Panc1 (cell line): ENCODE measurements at regions not wholly inside any gene's neighbourhood (a gene's known extent, or its start where the extent isn't known, plus 50 kb on each side); places are given as distances from the start of the nearest gene placed in this dataset.

ENCODE experiments used
- ATAC-seq: fragments of 200-7000 bp; cut with Tn5 transposase; 2 replicates; pipeline ENCODE4 v1.9.1; 2020; ENCODE audit warnings: mild to moderate bottlenecking, moderate library complexity
- BruUV-seq: library from RNA; stranded (reverse); fragments of 400-500 nt; replicated peaks from 2 replicates; lab custom pipeline; 2021; lab: Mats Ljungman, UMichigan
- CTCF ChIA-PET: fragments of 300-600 bp; sonication (Branson Sonifier 250); formaldehyde crosslinking; loops from one replicate; lab custom pipeline; 2022; ENCODE audit warnings: antibody characterized with exemption; lab: Charles Lee
- POLR2A ChIA-PET: fragments of 300-600 bp; sonication (Branson Sonifier 250); formaldehyde crosslinking; loops from one replicate; lab custom pipeline; 2022; ENCODE audit warnings: antibody characterized with exemption; lab: Charles Lee
- DNase-seq: peaks from one replicate; pipeline ENCODE4 v3.0.0-alpha.2; 2010; ENCODE audit warnings: low read depth, low spot score
- H3K27ac ChIP-seq: 2 replicates; pipeline ENCODE4 v1.5.1; 2011; ENCODE audit warnings: mild to moderate bottlenecking, low read length, inconsistent platforms
- H3K27me3 ChIP-seq: fragments of 200-500 bp; sonication (Bioruptor generic); 2 replicates; pipeline ENCODE4 v1.6.0; 2014; ENCODE audit warnings: low read length, inconsistent platforms; ENCODE audit not compliant: control insufficient read depth, insufficient read depth
- H3K36me3 ChIP-seq: fragments of 200-500 bp; sonication (Bioruptor generic); 2 replicates; pipeline ENCODE4 v1.5.1; 2014; ENCODE audit warnings: inconsistent platforms, mild to moderate bottlenecking, low read length, moderate library complexity; ENCODE audit not compliant: control insufficient read depth, insufficient read depth
- H3K4me1 ChIP-seq: 2 replicates; pipeline ENCODE4 v1.5.1; 2011; ENCODE audit warnings: inconsistent platforms, mild to moderate bottlenecking, low read length, moderate library complexity; ENCODE audit not compliant: control insufficient read depth, insufficient read depth
- H3K4me3 ChIP-seq, 2 experiments: 2 replicates each; pipeline ENCODE4 v1.5.1; 2011 to 2012; ENCODE audit warnings: low read depth in 2 of 2, low read length in 2 of 2, mild to moderate bottlenecking in 2 of 2, inconsistent platforms in 1 of 2, moderate library complexity in 1 of 2
- H3K9me3 ChIP-seq: fragments of 200-500 bp; sonication (Bioruptor generic); 2 replicates; pipeline ENCODE4 v1.5.1; 2014; ENCODE audit warnings: low read depth, mild to moderate bottlenecking, inconsistent platforms, low read length, moderate library complexity; ENCODE audit not compliant: control insufficient read depth, insufficient read depth
- CTCF ChIP-seq: fragments of 450-650 bp; IDR thresholded peaks from 2 replicates; pipeline ENCODE4 v1.5.1; 2017; ENCODE audit warnings: mild to moderate bottlenecking
- POLR2AphosphoS5 ChIP-seq: IDR thresholded peaks from 2 replicates; pipeline ENCODE4 v1.6.1; 2012; ENCODE audit warnings: mild to moderate bottlenecking, low read depth, low read length, moderate library complexity
- REST ChIP-seq, 2 experiments: IDR thresholded peaks; 2 replicates each; pipeline ENCODE4 v1.6.1; 2011 to 2012; ENCODE audit warnings: low read depth in 2 of 2, control low read depth in 1 of 2, low read length in 1 of 2, mild to moderate bottlenecking in 1 of 2, moderate library complexity in 1 of 2; ENCODE audit not compliant: insufficient read depth in 1 of 2
- SIN3A ChIP-seq: IDR thresholded peaks from 2 replicates; pipeline ENCODE4 v1.6.1; 2012; ENCODE audit warnings: low read depth, mild to moderate bottlenecking, low read length, moderate library complexity, borderline replicate concordance; ENCODE audit not compliant: insufficient read depth
- TCF7L2 ChIP-seq: IDR thresholded peaks from 2 replicates; pipeline ENCODE4 v1.6.1; 2011; ENCODE audit warnings: mild to moderate bottlenecking, low read depth, low read length, inconsistent platforms
- in situ Hi-C: cut with HindIII; loops from 2 replicates; pipeline ENCODE4 v1.10.0; 2016; ENCODE audit warnings: low sequenced_read_pairs, low pct_unique_long_range_greater_than_20kb
- intact Hi-C: fragments of 100-400 bp; cut with micrococcal nuclease; formaldehyde crosslinking; loops from one replicate; pipeline ENCODE4 v1.10.0; 2022; ENCODE audit not compliant: unreplicated experiment

- Histone ChIP-seq H3K27ac (no peak overlapping the region), H3K36me3 (no peaks in the 10 kb centered on the region), H3K4me1 (no peaks in the 10 kb centered on the region), H3K4me3 (no peak overlapping the region), H3K27me3 (no peaks in the 10 kb centered on the region), H3K9me3 (no peaks in the 10 kb centered on the region)
- no TSS peak for BruUV-seq
- intact Hi-C loops (no loop called here), in situ Hi-C loops (no loop called here)
- POLR2A ChIA-PET: interaction anchor here (0.6 kb wide), 1 partner anchor 367 kb away, joined by 4 read pairs; no protein-coding TSS in a partner anchor
- ATAC-seq (no peak), DNase-seq (no peak)
- TF ChIP-seq REST (IDR thresholded peaks at IDR 0.05; ENCODE audit: insufficient read depth in 1 of 2, low read depth in 2 of 2, low read length in 1 of 2): no peak
- no peak for TF ChIP-seq POLR2AphosphoS5
- no peak for TF ChIP-seq CTCF
- no peak for TF ChIP-seq TCF7L2
- no peak for TF ChIP-seq SIN3A
- CTCF ChIA-PET: no interaction called here
Observed at GRCh38 chr1:72586023-72586685, 303.8 kb upstream of the NEGR1 start.

GRCh38 chr1:72579629-72580028 lies 297.3 kb upstream of the NEGR1 start:
- TF ChIP-seq SIN3A (no peak), CTCF (no peak), POLR2AphosphoS5 (no peak)
- in situ Hi-C loops (no loop called here), intact Hi-C loops (no loop called here)
- H3K27ac ChIP-seq: no peak overlapping the region
- no peaks in the 10 kb centered on the region for H3K9me3 ChIP-seq
- no TSS peak for BruUV-seq
- DNase-seq (no peak), ATAC-seq (no peak)
- no peaks in the 10 kb centered on the region for H3K4me1 ChIP-seq
- no peaks in the 10 kb centered on the region for H3K36me3 ChIP-seq
- ChIA-PET POLR2A (no interaction called here), CTCF (no interaction called here)
- H3K27me3 ChIP-seq: no peaks in the 10 kb centered on the region
- H3K4me3 ChIP-seq: no peak overlapping the region
